ENCODE measurements at regions not wholly inside any gene's neighbourhood (a gene's known extent, or its start where the extent isn't known, plus 50 kb on each side); places are given as distances from the start of the nearest gene placed in this dataset.

DNA sequence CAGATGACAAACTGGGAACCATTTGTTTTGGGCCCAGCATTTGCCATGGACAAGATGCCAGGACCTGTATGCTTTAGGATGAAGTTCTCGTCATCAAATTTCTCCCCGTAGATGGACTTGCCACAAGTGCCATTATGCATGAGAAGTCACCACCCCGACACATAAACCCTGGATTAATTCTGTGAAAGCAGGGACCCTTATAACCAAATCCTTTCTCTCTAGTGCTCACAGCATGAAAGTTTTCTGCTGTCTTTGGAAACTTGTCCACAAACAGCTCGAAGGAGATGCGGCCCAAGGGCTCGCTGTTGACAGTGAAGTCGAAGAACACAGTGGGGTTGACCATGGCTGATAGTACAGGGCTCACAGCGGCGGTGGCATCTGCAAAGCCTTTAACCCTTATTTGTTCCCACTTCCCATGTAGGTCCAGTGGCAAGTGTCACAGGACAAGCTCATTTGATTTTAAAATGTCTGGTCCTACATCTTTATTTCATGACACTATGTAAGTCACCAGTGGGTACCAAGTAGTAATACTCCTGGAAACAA is 75.2 kb upstream of the MIR17HG start:
- no peaks in the 10 kb centered on the region for H3K36me3 ChIP-seq (ENCODE audit: insufficient read depth, low read length)
- H2AFZ ChIP-seq (ENCODE audit: low read length): no peak overlapping the region
- H3K27ac ChIP-seq (ENCODE audit: low read depth, low read length): no peak overlapping the region
- no peak overlapping the region for H3K4me2 ChIP-seq (ENCODE audit: insufficient read depth, low read length)
- DNase-seq (ENCODE audit: insufficient read length, low spot score, missing footprints): no peak
- TF ChIP-seq CTCF (IDR thresholded peaks at IDR 0.05; ENCODE audit: extremely low read depth, low read depth, low read length): no peak
- H3K4me3 ChIP-seq (ENCODE audit: insufficient read depth, low read length): no peak overlapping the region
- no peaks in the 10 kb centered on the region for H3K27me3 ChIP-seq (ENCODE audit: insufficient read depth, low read length)
- H3K4me1 ChIP-seq (ENCODE audit: insufficient read depth, low read length): no peaks in the 10 kb centered on the region
- no peaks in the 10 kb centered on the region for H3K79me2 ChIP-seq (ENCODE audit: insufficient read depth, low read length)
- H4K20me1 ChIP-seq (ENCODE audit: insufficient read depth, low read length): no peaks in the 10 kb centered on the region
- peaks cover 2% of the 10 kb centered on the region for H3K9me3 ChIP-seq (ENCODE audit: low read depth, low read length)

DNA sequence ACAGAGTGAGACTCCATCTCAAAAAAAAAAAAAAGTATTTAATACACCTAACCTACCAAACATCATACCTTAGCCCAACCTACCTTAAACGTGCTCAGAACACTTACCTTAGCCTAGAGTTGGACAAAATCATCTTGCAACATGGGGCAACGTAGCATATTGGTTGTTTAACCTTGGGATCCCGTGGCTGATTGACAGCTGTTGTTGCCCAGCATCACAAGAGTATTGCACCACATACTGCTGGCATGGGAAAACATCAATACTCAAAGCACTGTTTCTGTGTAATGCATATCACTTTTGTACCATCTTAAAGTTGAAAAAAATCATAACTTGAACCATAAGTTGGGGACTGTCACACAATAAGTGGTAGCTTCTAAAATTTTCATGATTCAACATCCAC is 73.8 kb upstream of the MIR17HG start:
- Histone ChIP-seq H3K4me3 (ENCODE audit: insufficient read depth, low read length) (no peak overlapping the region), H3K27ac (ENCODE audit: low read depth, low read length) (no peak overlapping the region), H2AFZ (ENCODE audit: low read length) (no peak overlapping the region), H3K79me2 (ENCODE audit: insufficient read depth, low read length) (no peaks in the 10 kb centered on the region), H4K20me1 (ENCODE audit: insufficient read depth, low read length) (no peaks in the 10 kb centered on the region), H3K9me3 (ENCODE audit: low read depth, low read length) (no peaks in the 10 kb centered on the region), H3K27me3 (ENCODE audit: insufficient read depth, low read length) (no peaks in the 10 kb centered on the region), H3K4me2 (ENCODE audit: insufficient read depth, low read length) (no peak overlapping the region), H3K4me1 (ENCODE audit: insufficient read depth, low read length) (no peaks in the 10 kb centered on the region), H3K36me3 (ENCODE audit: insufficient read depth, low read length) (no peaks in the 10 kb centered on the region)
- no peak for DNase-seq (ENCODE audit: insufficient read length, low spot score, missing footprints)
- TF ChIP-seq CTCF (IDR thresholded peaks at IDR 0.05; ENCODE audit: extremely low read depth, low read depth, low read length): no peak

GRCh38 chr13:91277013-91277676 is 70.3 kb upstream of the MIR17HG start:
- no peak for DNase-seq (ENCODE audit: insufficient read length, low spot score, missing footprints)
- Histone ChIP-seq H3K27ac (ENCODE audit: low read depth, low read length) (no peak overlapping the region), H4K20me1 (ENCODE audit: insufficient read depth, low read length) (no peaks in the 10 kb centered on the region), H3K27me3 (ENCODE audit: insufficient read depth, low read length) (no peaks in the 10 kb centered on the region), H3K4me2 (ENCODE audit: insufficient read depth, low read length) (no peak overlapping the region), H3K4me1 (ENCODE audit: insufficient read depth, low read length) (no peaks in the 10 kb centered on the region), H3K36me3 (ENCODE audit: insufficient read depth, low read length) (no peaks in the 10 kb centered on the region), H2AFZ (ENCODE audit: low read length) (no peak overlapping the region), H3K9me3 (ENCODE audit: low read depth, low read length) (no peaks in the 10 kb centered on the region), H3K79me2 (ENCODE audit: insufficient read depth, low read length) (no peaks in the 10 kb centered on the region), H3K4me3 (ENCODE audit: insufficient read depth, low read length) (no peak overlapping the region)
- TF ChIP-seq CTCF (IDR thresholded peaks at IDR 0.05; ENCODE audit: extremely low read depth, low read depth, low read length): no peak

DNA sequence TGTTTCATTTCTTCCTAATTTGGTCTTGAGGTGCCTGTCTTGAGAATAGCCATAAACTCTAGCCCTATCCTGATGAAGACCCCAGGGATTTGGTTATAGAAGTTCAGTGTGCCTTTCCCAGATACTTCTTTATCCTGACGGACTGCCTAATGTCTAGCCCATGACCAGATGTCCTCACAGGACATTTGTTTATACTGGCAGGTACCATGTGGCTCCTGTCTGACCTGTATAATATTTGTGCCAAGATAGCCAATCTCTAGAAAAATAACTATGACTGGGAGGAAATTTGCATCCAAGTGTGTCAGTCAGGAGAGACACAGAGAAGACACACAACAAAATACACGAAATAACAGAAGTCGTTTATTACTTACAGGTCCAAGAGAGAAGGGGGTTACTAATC is 69.2 kb upstream of the MIR17HG start:
- Histone ChIP-seq H3K4me1 (ENCODE audit: insufficient read depth, low read length) (no peaks in the 10 kb centered on the region), H3K79me2 (ENCODE audit: insufficient read depth, low read length) (no peaks in the 10 kb centered on the region), H2AFZ (ENCODE audit: low read length) (no peak overlapping the region), H3K36me3 (ENCODE audit: insufficient read depth, low read length) (no peaks in the 10 kb centered on the region), H3K9me3 (ENCODE audit: low read depth, low read length) (no peaks in the 10 kb centered on the region), H3K4me3 (ENCODE audit: insufficient read depth, low read length) (no peak overlapping the region), H4K20me1 (ENCODE audit: insufficient read depth, low read length) (no peaks in the 10 kb centered on the region), H3K4me2 (ENCODE audit: insufficient read depth, low read length) (no peak overlapping the region), H3K27me3 (ENCODE audit: insufficient read depth, low read length) (no peaks in the 10 kb centered on the region), H3K27ac (ENCODE audit: low read depth, low read length) (no peak overlapping the region)
- no peak for DNase-seq (ENCODE audit: insufficient read length, low spot score, missing footprints)
- no peak for TF ChIP-seq CTCF (IDR thresholded peaks at IDR 0.05; ENCODE audit: extremely low read depth, low read depth, low read length)

Data from osteoblast (primary cell).